Gastroesophageal sphincter (tissue), 3 donors: ENCODE measurements at regions not wholly inside any gene's neighbourhood (a gene's known extent, or its start where the extent isn't known, plus 50 kb on each side); places are given as distances from the start of the nearest gene placed in this dataset.

Experiments used
- CTCF ChIP-seq, 4 experiments: fragments of 200-600 bp in 2 of 4; fragments of 450-650 bp in 2 of 4; sonication (generic) in 1 of 4; IDR thresholded peaks; one replicate each; pipeline ENCODE4 v1.5.1; 2017 to 2019; ENCODE audit warnings: antibody characterized with exemption in 4 of 4, mild to moderate bottlenecking in 2 of 4, moderate library complexity in 2 of 4
- POLR2A ChIP-seq, 2 donors: fragments of 450-650 bp; IDR thresholded peaks; one replicate each; pipeline ENCODE4 v1.6.1; 2017; ENCODE audit warnings: antibody characterized with exemption in 2 of 2, mild to moderate bottlenecking in 2 of 2, moderate library complexity in 1 of 2
- POLR2AphosphoS5 ChIP-seq: sonication (generic); formaldehyde crosslinking; IDR thresholded peaks from one replicate; pipeline ENCODE4 v1.6.1; 2017; ENCODE audit warnings: antibody characterized with exemption

- TF ChIP-seq CTCF (IDR thresholded peaks at IDR 0.05), result no peak
- no peak for TF ChIP-seq POLR2A (IDR thresholded peaks at IDR 0.05)
- TF ChIP-seq POLR2AphosphoS5, result no peak
Observed at GRCh38 chr14:55838529-55839052, 258.6 kb downstream of the KTN1 start.
